Keratinocyte (primary cell): ENCODE measurements at regions not wholly inside any gene's neighbourhood (a gene's known extent, or its start where the extent isn't known, plus 50 kb on each side); places are given as distances from the start of the nearest gene placed in this dataset.

ENCODE experiments used
- DNase-seq: peaks from one replicate; pipeline ENCODE4 v3.0.0-alpha.2; 2011; ENCODE audit warnings: low read depth, missing footprints, low spot score
- FAIRE-seq: peaks from 2 replicates; lab custom pipeline; 2011; peaks lifted over from hg19 to GRCh38; lab: Jason Lieb, UNC
- H2AFZ ChIP-seq: 2 replicates; pipeline ENCODE4 v1.6.0; 2012; ENCODE audit warnings: low read length, control low read depth, inconsistent platforms; ENCODE audit not compliant: control insufficient read depth
- H3K27ac ChIP-seq: 2 replicates; pipeline ENCODE4 v1.5.1; 2011; ENCODE audit warnings: low read length; ENCODE audit not compliant: control insufficient read depth, insufficient read depth
- H3K27me3 ChIP-seq: 3 replicates; pipeline ENCODE4 v1.6.0; 2011; ENCODE audit warnings: low read length; ENCODE audit not compliant: control insufficient read depth, insufficient read depth; ENCODE audit errors: extremely low read depth
- H3K36me3 ChIP-seq, 2 experiments: 2 replicates in 1 of 2; 3 replicates in 1 of 2; pipeline ENCODE4 v1.5.1; 2011; ENCODE audit warnings: low read length in 2 of 2, mild to moderate bottlenecking in 1 of 2; ENCODE audit not compliant: control insufficient read depth in 2 of 2, insufficient read depth in 2 of 2; ENCODE audit errors: extremely low read depth in 1 of 2
- H3K4me1 ChIP-seq: 3 replicates; pipeline ENCODE4 v1.5.1; 2011; ENCODE audit warnings: low read length; ENCODE audit not compliant: control insufficient read depth, insufficient read depth; ENCODE audit errors: extremely low read depth
- H3K4me2 ChIP-seq: 3 replicates; pipeline ENCODE4 v1.6.0; 2011; ENCODE audit warnings: low read depth, low read length; ENCODE audit not compliant: control insufficient read depth, insufficient read depth; ENCODE audit errors: extremely low read depth
- H3K4me3 ChIP-seq, 3 experiments: fragments of 200-600 bp in 1 of 3; sonication (generic) in 1 of 3; 2 replicates in 2 of 3; 3 replicates in 1 of 3; pipeline ENCODE4 v1.5.1; 2011 to 2016; ENCODE audit warnings: low read length in 3 of 3, mild to moderate bottlenecking in 3 of 3, control low read depth in 2 of 3, inconsistent platforms in 1 of 3, low read depth in 1 of 3, mixed read lengths in 1 of 3, mixed run types in 1 of 3, moderate library complexity in 1 of 3; ENCODE audit not compliant: control insufficient read depth in 2 of 3, insufficient read depth in 2 of 3; ENCODE audit errors: extremely low read depth in 1 of 3
- H3K79me2 ChIP-seq: 2 replicates; pipeline ENCODE4 v1.6.0; 2012; ENCODE audit warnings: low read length; ENCODE audit not compliant: control insufficient read depth, insufficient read depth
- H3K9ac ChIP-seq: 3 replicates; pipeline ENCODE4 v1.6.0; 2011; ENCODE audit warnings: low read length; ENCODE audit not compliant: control insufficient read depth, insufficient read depth; ENCODE audit errors: extremely low read depth
- H3K9me1 ChIP-seq: 3 replicates; pipeline ENCODE4 v1.6.0; 2011; ENCODE audit warnings: low read length; ENCODE audit not compliant: control insufficient read depth, insufficient read depth; ENCODE audit errors: extremely low read depth
- H3K9me3 ChIP-seq: 2 replicates; pipeline ENCODE4 v1.5.1; 2012; ENCODE audit warnings: low read depth, low read length; ENCODE audit not compliant: control insufficient read depth
- H4K20me1 ChIP-seq: 3 replicates; pipeline ENCODE4 v1.6.0; 2011; ENCODE audit warnings: low read length; ENCODE audit not compliant: control insufficient read depth, insufficient read depth; ENCODE audit errors: extremely low read depth
- CTCF ChIP-seq, 3 experiments: IDR thresholded peaks in 1 of 3; conservative IDR thresholded peaks in 1 of 3; optimal IDR thresholded peaks in 1 of 3; 2 replicates in 2 of 3; 3 replicates in 1 of 3; pipeline versions ENCODE3 to v1.5.1; 2011; ENCODE audit warnings: low read length in 3 of 3, mild to moderate bottlenecking in 3 of 3, moderate library complexity in 2 of 3, control low read depth in 1 of 3, inconsistent platforms in 1 of 3; ENCODE audit not compliant: insufficient read depth in 2 of 3; ENCODE audit errors: extremely low read depth in 1 of 3
- EZH2 ChIP-seq: IDR thresholded peaks from one replicate; pipeline ENCODE4 v1.6.1; 2012; ENCODE audit warnings: inconsistent platforms, mild to moderate bottlenecking, low read length, moderate library complexity
- dilution Hi-C: fragments of 300-500 bp; cut with MboI; formaldehyde crosslinking; loops from one replicate; pipeline ENCODE4 v1.7.0; 2020; ENCODE audit warnings: low sequenced_read_pairs; ENCODE audit not compliant: extremely low pct_ligation_motif_present

- Histone ChIP-seq H3K27ac (no peak overlapping the region), H4K20me1 (no peaks in the 10 kb centered on the region), H3K79me2 (no peaks in the 10 kb centered on the region), H3K36me3 (no peaks in the 10 kb centered on the region), H3K9me1 (no peaks in the 10 kb centered on the region), H3K4me2 (no peak overlapping the region), H3K9ac (no peak overlapping the region), H3K27me3 (no peaks in the 10 kb centered on the region), H3K9me3 (no peaks in the 10 kb centered on the region), H2AFZ (no peak overlapping the region), H3K4me3 (no peak overlapping the region), H3K4me1 (no peaks in the 10 kb centered on the region)
- no peak for DNase-seq
- no peak for FAIRE-seq
- dilution Hi-C loops: no loop called here
- TF ChIP-seq CTCF (optimal IDR thresholded peaks at IDR 0.05 in 1 of 3, IDR thresholded peaks at IDR 0.05 in 1 of 3, conservative IDR thresholded peaks at IDR 0.05 in 1 of 3; ENCODE audit: extremely low read depth in 1 of 3, insufficient read depth in 2 of 3, low read length in 3 of 3) (no peak), EZH2 (no peak)
Observed at GRCh38 chr2:215602997-215603396, 167.1 kb upstream of the FN1 start.

- H3K27me3 ChIP-seq: no peaks in the 10 kb centered on the region
- no peak overlapping the region for H3K9ac ChIP-seq
- H3K4me3 ChIP-seq: no peak overlapping the region
- no peaks in the 10 kb centered on the region for H3K79me2 ChIP-seq
- H3K9me1 ChIP-seq: no peaks in the 10 kb centered on the region
- dilution Hi-C loops: no loop called here
- no peak overlapping the region for H2AFZ ChIP-seq
- no peak for DNase-seq
- H4K20me1 ChIP-seq: no peaks in the 10 kb centered on the region
- no peaks in the 10 kb centered on the region for H3K4me1 ChIP-seq
- no peak for TF ChIP-seq CTCF (optimal IDR thresholded peaks at IDR 0.05 in 1 of 3, IDR thresholded peaks at IDR 0.05 in 1 of 3, conservative IDR thresholded peaks at IDR 0.05 in 1 of 3; ENCODE audit: extremely low read depth in 1 of 3, insufficient read depth in 2 of 3, low read length in 3 of 3)
- no peak for TF ChIP-seq EZH2
- no peak for FAIRE-seq
- no peak overlapping the region for H3K27ac ChIP-seq
- no peaks in the 10 kb centered on the region for H3K36me3 ChIP-seq
- H3K9me3 ChIP-seq: no peaks in the 10 kb centered on the region
- H3K4me2 ChIP-seq: no peak overlapping the region
Observed at GRCh38 chr2:215601990-215602721, 166.3 kb upstream of the FN1 start.
